Osteocyte (in vitro differentiated cells): ENCODE measurements at regions not wholly inside any gene's neighbourhood (a gene's known extent, or its start where the extent isn't known, plus 50 kb on each side); places are given as distances from the start of the nearest gene placed in this dataset.

Experiments
- DNase-seq: peaks from one replicate; pipeline ENCODE4 v3.0.0; 2021; ENCODE audit warnings: mixed read lengths; ENCODE audit not compliant: unreplicated experiment; ENCODE audit errors: extremely low spot score
- H3K27ac Mint-ChIP-seq: one replicate; pipeline ENCODE4 v1.8.0; 2021; ENCODE audit warnings: mild to moderate bottlenecking, mixed read lengths; ENCODE audit not compliant: unreplicated experiment
- H3K27me3 Mint-ChIP-seq: one replicate; pipeline ENCODE4 v1.8.0; 2021; ENCODE audit warnings: mixed read lengths; ENCODE audit not compliant: unreplicated experiment
- H3K36me3 Mint-ChIP-seq: one replicate; pipeline ENCODE4 v1.8.0; 2021; ENCODE audit warnings: mixed read lengths; ENCODE audit not compliant: unreplicated experiment
- H3K4me1 Mint-ChIP-seq: one replicate; pipeline ENCODE4 v1.8.0; 2021; ENCODE audit warnings: mixed read lengths; ENCODE audit not compliant: unreplicated experiment
- H3K4me3 Mint-ChIP-seq: one replicate; pipeline ENCODE4 v1.8.0; 2021; ENCODE audit warnings: mild to moderate bottlenecking, moderate library complexity, mixed read lengths; ENCODE audit not compliant: unreplicated experiment
- H3K9me3 Mint-ChIP-seq: one replicate; pipeline ENCODE4 v1.8.0; 2021; ENCODE audit warnings: mixed read lengths; ENCODE audit not compliant: unreplicated experiment
- CTCF ChIP-seq: fragments of 200-600 bp; sonication (generic); IDR thresholded peaks from 2 replicates; pipeline ENCODE4 v1.5.0; 2021; ENCODE audit warnings: antibody characterized with exemption, mild to moderate bottlenecking, moderate library complexity

GRCh38 chr19:46931202-46931601 lies 70.4 kb downstream of the ARHGAP35 start:
- no peaks in the 10 kb centered on the region for H3K36me3 Mint-ChIP-seq
- peaks cover 77% of the 10 kb centered on the region for H3K4me1 Mint-ChIP-seq
- no peaks in the 10 kb centered on the region for H3K9me3 Mint-ChIP-seq

GRCh38 chr19:46932346-46932745 lies 71.5 kb downstream of the ARHGAP35 start:
- H3K9me3 Mint-ChIP-seq, result no peaks in the 10 kb centered on the region
- H3K4me1 Mint-ChIP-seq, result peaks cover 77% of the 10 kb centered on the region
- H3K4me3 Mint-ChIP-seq, result no peak overlapping the region
- no peaks in the 10 kb centered on the region for H3K36me3 Mint-ChIP-seq
- no peak for DNase-seq
- no peak for TF ChIP-seq CTCF
- H3K27me3 Mint-ChIP-seq, result no peaks in the 10 kb centered on the region
- H3K27ac Mint-ChIP-seq, result peak overlapping the region; percentile 85

More at GRCh38 chr19:46931202-46931601, 70.4 kb downstream of the ARHGAP35 start:
- DNase-seq, result no peak
- H3K4me3 Mint-ChIP-seq, result no peak overlapping the region
- no peak for TF ChIP-seq CTCF
- no peaks in the 10 kb centered on the region for H3K27me3 Mint-ChIP-seq
- H3K27ac Mint-ChIP-seq, result peak overlapping the region; percentile 85

- Mint-ChIP-seq H3K4me1 (peaks cover 70% of the 10 kb centered on the region), H3K27me3 (no peaks in the 10 kb centered on the region), H3K9me3 (no peaks in the 10 kb centered on the region), H3K4me3 (no peak overlapping the region), H3K36me3 (peaks cover 9% of the 10 kb centered on the region), H3K27ac (peak overlapping the region; percentile 76)
- no peak for DNase-seq
- no peak for TF ChIP-seq CTCF
Measured at GRCh38 chr19:46935066-46935663, 74.4 kb downstream of the ARHGAP35 start.

GRCh38 chr19:46943150-46943946 lies 76.3 kb upstream of the NPAS1 start:
- peak overlapping the region; percentile 51 for H3K4me3 Mint-ChIP-seq
- TF ChIP-seq CTCF, result no peak
- no peak for DNase-seq
- peak overlapping the region; percentile 96 for H3K27ac Mint-ChIP-seq
- no peaks in the 10 kb centered on the region for H3K27me3 Mint-ChIP-seq
- peaks cover 23% of the 10 kb centered on the region for H3K36me3 Mint-ChIP-seq
- peaks cover 54% of the 10 kb centered on the region for H3K4me1 Mint-ChIP-seq
- H3K9me3 Mint-ChIP-seq, result no peaks in the 10 kb centered on the region

- Mint-ChIP-seq H3K27me3 (no peaks in the 10 kb centered on the region), H3K9me3 (no peaks in the 10 kb centered on the region), H3K36me3 (peaks cover 23% of the 10 kb centered on the region), H3K4me1 (peaks cover 52% of the 10 kb centered on the region), H3K4me3 (peak overlapping the region; percentile 64), H3K27ac (peak overlapping the region; percentile 96)
- no peak for DNase-seq
- TF ChIP-seq CTCF, result no peak
Measured at GRCh38 chr19:46944123-46944748, 75.4 kb upstream of the NPAS1 start.
